Smooth muscle cell (in vitro differentiated cells): ENCODE measurements at regions not wholly inside any gene's neighbourhood (a gene's known extent, or its start where the extent isn't known, plus 50 kb on each side); places are given as distances from the start of the nearest gene placed in this dataset.

ENCODE experiments used
- DNase-seq: peaks from one replicate; lab custom pipeline; 2025; ENCODE audit not compliant: unreplicated experiment; lab: John Stamatoyannopoulos, UW
- H2AFZ ChIP-seq: fragments of 200-600 bp; sonication (generic); 2 replicates; pipeline ENCODE4 v1.6.0; 2016; ENCODE audit warnings: antibody characterized with exemption, low read depth, mild to moderate bottlenecking
- H3F3A ChIP-seq: fragments of 200-600 bp; sonication (generic); 2 replicates; pipeline ENCODE4 v1.6.0; 2017; ENCODE audit warnings: antibody characterized with exemption, low read depth
- H3K27ac ChIP-seq: fragments of 200-600 bp; sonication (generic); 2 replicates; pipeline ENCODE4 v1.5.1; 2016; ENCODE audit warnings: low read depth, mild to moderate bottlenecking
- H3K27me3 ChIP-seq: fragments of 200-600 bp; sonication (generic); 2 replicates; pipeline ENCODE4 v1.6.1; 2016; ENCODE audit warnings: low read depth, mild to moderate bottlenecking
- H3K36me3 ChIP-seq: fragments of 200-600 bp; sonication (generic); 2 replicates; pipeline ENCODE4 v1.5.1; 2016; ENCODE audit warnings: low read depth
- H3K4me1 ChIP-seq: fragments of 200-600 bp; sonication (generic); 2 replicates; pipeline ENCODE4 v1.5.1; 2016; ENCODE audit warnings: low read depth
- H3K4me2 ChIP-seq: fragments of 200-600 bp; sonication (generic); 2 replicates; pipeline ENCODE4 v1.6.0; 2016; ENCODE audit warnings: mild to moderate bottlenecking
- H3K4me3 ChIP-seq: fragments of 200-600 bp; sonication (generic); 2 replicates; pipeline ENCODE4 v1.5.1; 2016; ENCODE audit warnings: mild to moderate bottlenecking
- H3K79me2 ChIP-seq: fragments of 200-600 bp; sonication (generic); 2 replicates; pipeline ENCODE4 v1.6.0; 2016; ENCODE audit warnings: low read depth, mild to moderate bottlenecking
- H3K9ac ChIP-seq: fragments of 200-600 bp; sonication (generic); 2 replicates; pipeline ENCODE4 v1.6.0; 2016; ENCODE audit warnings: low read depth
- H3K9me3 ChIP-seq: fragments of 200-600 bp; sonication (generic); replicated peaks from 2 replicates; pipeline ENCODE4 v1.5.1; 2016; ENCODE audit warnings: low read depth
- H4K20me1 ChIP-seq: fragments of 200-600 bp; sonication (generic); 2 replicates; pipeline ENCODE4 v1.6.0; 2016; ENCODE audit warnings: low read depth
- WGBS: methylation state at CpG from one replicate; pipeline ENCODE4 v1.1.7; 2016; ENCODE audit warnings: low lambda C conversion rate; 5-methylcytosine and 5-hydroxymethylcytosine counted together
- TF ChIP-seq, protein P1 (sequence below): fragments of 200-600 bp; sonication (generic); IDR thresholded peaks from 2 replicates; pipeline ENCODE4 v1.5.1; 2017; ENCODE audit warnings: borderline replicate concordance, mild to moderate bottlenecking, antibody characterized with exemption; ENCODE audit not compliant: insufficient read depth, poor library complexity, severe bottlenecking

DNA sequence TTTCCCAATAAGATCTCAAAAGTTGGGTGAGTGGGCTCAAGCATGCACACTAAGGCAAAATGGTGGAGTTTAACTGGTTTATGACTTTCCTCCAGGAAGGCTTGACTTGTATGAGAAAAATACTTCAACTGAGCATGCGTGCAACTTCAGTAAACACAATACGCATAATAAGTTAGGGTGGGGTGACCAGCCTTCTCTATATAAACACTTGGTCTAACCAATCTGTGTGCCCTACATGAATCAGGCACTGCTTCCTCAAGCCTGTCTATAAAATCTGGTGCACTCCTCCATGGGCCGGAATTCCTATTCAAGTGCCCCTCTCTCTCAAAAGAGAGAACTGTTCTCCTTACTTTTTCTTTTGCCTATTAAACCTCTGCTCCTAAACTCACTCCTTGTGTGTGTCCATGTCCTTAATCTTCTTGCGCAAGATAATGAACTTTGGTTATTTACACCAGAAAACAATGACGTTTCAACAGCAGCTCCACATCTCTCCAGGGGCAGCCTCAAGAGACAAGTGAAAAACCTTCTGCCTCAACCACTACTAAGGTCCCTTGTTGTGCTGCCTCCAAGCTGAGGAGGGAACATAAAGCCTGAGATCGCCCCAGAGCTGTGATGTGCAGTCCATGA lies 352.6 kb downstream of the CAAP1 start:
- H3K4me2 ChIP-seq = no peak overlapping the region
- no peaks in the 10 kb centered on the region for H3K27me3 ChIP-seq
- no peak for DNase-seq
- TF ChIP-seq, protein P1, sequence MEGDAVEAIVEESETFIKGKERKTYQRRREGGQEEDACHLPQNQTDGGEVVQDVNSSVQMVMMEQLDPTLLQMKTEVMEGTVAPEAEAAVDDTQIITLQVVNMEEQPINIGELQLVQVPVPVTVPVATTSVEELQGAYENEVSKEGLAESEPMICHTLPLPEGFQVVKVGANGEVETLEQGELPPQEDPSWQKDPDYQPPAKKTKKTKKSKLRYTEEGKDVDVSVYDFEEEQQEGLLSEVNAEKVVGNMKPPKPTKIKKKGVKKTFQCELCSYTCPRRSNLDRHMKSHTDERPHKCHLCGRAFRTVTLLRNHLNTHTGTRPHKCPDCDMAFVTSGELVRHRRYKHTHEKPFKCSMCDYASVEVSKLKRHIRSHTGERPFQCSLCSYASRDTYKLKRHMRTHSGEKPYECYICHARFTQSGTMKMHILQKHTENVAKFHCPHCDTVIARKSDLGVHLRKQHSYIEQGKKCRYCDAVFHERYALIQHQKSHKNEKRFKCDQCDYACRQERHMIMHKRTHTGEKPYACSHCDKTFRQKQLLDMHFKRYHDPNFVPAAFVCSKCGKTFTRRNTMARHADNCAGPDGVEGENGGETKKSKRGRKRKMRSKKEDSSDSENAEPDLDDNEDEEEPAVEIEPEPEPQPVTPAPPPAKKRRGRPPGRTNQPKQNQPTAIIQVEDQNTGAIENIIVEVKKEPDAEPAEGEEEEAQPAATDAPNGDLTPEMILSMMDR = no peak
- H3F3A ChIP-seq = no peaks in the 10 kb centered on the region
- no peaks in the 10 kb centered on the region for H3K9me3 ChIP-seq
- H3K9ac ChIP-seq = no peak overlapping the region
- WGBS = 91% methylated on average over 6 of the region's 6 CpGs
- no peaks in the 10 kb centered on the region for H3K36me3 ChIP-seq
- no peak overlapping the region for H3K4me3 ChIP-seq
- H3K27ac ChIP-seq = no peak overlapping the region
- no peaks in the 10 kb centered on the region for H4K20me1 ChIP-seq
- no peaks in the 10 kb centered on the region for H3K79me2 ChIP-seq
- no peaks in the 10 kb centered on the region for H3K4me1 ChIP-seq
- H2AFZ ChIP-seq = no peak overlapping the region

DNA sequence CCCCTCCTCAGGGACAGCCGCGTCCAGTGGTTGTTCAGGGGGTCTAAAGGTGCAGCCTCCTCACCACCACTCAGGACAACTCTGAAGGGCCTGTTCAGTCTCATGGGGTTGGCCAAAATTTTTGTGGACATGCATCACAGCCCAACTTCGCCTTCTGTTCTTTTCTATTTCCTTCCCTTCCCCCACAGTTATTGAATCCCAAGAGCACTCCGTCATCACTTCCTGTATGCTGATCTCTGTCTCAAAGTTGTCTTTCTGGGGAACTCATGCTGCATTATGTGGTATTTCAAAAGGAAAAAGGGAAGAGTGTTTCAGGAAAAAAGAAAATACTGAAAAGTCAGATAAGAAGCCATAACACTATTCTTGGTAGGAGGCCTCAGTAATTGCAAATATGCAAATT lies 355.4 kb downstream of the CAAP1 start:
- no peak overlapping the region for H2AFZ ChIP-seq
- no peaks in the 10 kb centered on the region for H3K79me2 ChIP-seq
- no peaks in the 10 kb centered on the region for H4K20me1 ChIP-seq
- no peaks in the 10 kb centered on the region for H3K4me1 ChIP-seq
- 67% methylated on average over 4 of the region's 4 CpGs for WGBS
- H3K9ac ChIP-seq = no peak overlapping the region
- H3K36me3 ChIP-seq = no peaks in the 10 kb centered on the region
- no peaks in the 10 kb centered on the region for H3F3A ChIP-seq
- DNase-seq = no peak
- H3K27me3 ChIP-seq = no peaks in the 10 kb centered on the region
- no peak overlapping the region for H3K4me2 ChIP-seq
- no peaks in the 10 kb centered on the region for H3K9me3 ChIP-seq
- no peak overlapping the region for H3K27ac ChIP-seq
- TF ChIP-seq, protein P1 = no peak
- no peak overlapping the region for H3K4me3 ChIP-seq

DNA sequence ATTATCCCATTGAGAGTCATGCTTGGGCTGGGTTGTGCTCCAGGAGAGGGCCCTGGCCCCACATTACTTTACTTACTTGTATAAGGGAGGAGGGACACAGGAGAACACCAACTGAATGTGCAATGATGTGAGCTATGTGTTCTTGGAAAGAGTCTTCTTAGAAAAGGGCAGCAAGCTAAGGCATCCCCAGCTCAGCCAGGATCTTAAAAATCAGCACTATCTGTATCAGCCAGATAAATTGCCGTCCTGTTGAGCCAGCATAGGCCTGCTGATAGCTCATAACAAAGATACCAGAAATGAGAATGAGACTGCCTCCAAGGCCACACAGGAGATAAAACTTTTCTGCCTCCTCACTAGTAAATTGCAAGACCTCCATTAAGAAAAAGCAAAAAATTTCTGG lies 357.5 kb downstream of the CAAP1 start:
- Histone ChIP-seq H3K36me3 (no peaks in the 10 kb centered on the region), H3F3A (no peaks in the 10 kb centered on the region), H2AFZ (no peak overlapping the region), H3K4me2 (no peak overlapping the region), H3K9ac (no peak overlapping the region), H3K4me1 (no peaks in the 10 kb centered on the region), H3K9me3 (no peaks in the 10 kb centered on the region), H3K27ac (no peak overlapping the region), H3K4me3 (no peak overlapping the region), H3K27me3 (peaks cover 8% of the 10 kb centered on the region), H4K20me1 (no peaks in the 10 kb centered on the region), H3K79me2 (no peaks in the 10 kb centered on the region)
- TF ChIP-seq, protein P1 = no peak
- DNase-seq = no peak
- 8% methylated on average over 1 of the region's 1 CpG for WGBS

DNA sequence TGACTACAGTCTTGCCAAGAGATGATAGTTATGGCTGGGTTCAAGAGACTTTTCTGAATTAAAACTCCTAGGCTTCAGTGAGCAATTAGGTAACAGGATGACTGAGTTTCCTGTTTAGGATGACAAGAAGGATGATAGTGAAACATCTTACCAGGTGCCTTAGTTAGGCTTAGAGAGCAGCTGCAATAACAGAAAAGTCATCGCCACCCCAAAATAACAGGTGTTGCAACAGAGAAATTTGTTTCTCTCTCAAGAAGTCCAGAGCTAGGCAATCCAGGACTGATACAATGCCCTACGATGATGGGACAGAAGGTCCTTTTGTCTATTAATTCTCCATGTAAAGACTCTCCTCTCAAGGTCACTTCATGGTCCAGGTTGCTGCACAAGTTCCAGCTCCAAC lies 361.8 kb downstream of the CAAP1 start:
- Histone ChIP-seq H3K9me3 (no peaks in the 10 kb centered on the region), H3K4me3 (no peak overlapping the region), H3K36me3 (no peaks in the 10 kb centered on the region), H3K27ac (no peak overlapping the region), H4K20me1 (no peaks in the 10 kb centered on the region), H3K27me3 (peaks cover 12% of the 10 kb centered on the region), H3K79me2 (no peaks in the 10 kb centered on the region), H2AFZ (no peak overlapping the region), H3K9ac (no peak overlapping the region), H3F3A (no peaks in the 10 kb centered on the region), H3K4me2 (no peak overlapping the region), H3K4me1 (no peaks in the 10 kb centered on the region)
- TF ChIP-seq, protein P1 = no peak
- no peak for DNase-seq
- 88% methylated on average over 2 of the region's 2 CpGs for WGBS
